ENCODE measurements at regions not wholly inside any gene's neighbourhood (a gene's known extent, or its start where the extent isn't known, plus 50 kb on each side); places are given as distances from the start of the nearest gene placed in this dataset.

DNA sequence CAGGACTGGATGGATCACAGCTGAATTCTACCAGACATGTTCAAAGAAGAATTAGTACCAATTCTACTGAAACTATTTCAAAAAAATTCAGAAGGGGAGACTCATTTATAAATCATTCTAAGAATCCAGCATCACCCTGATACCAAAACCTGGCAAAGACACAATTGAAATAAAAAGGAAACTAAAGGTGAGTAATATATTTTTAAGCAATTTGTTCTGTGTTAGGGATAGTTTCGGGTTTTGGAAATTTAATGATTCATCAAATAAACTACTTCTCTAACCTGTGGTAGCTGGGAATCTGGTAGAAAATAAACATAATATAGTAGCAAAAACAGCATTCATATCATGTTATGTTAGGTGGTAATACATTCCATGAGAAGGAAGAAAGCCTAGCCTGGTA, 662.2 kb upstream of the BOD1L1 start:
- peaks cover 13% of the 10 kb centered on the region for H3K9me3 Mint-ChIP-seq (ENCODE audit: low read depth)
- no peak overlapping the region for H3K27ac Mint-ChIP-seq (ENCODE audit: unreplicated experiment)
- peaks cover 11% of the 10 kb centered on the region for H3K27me3 Mint-ChIP-seq (ENCODE audit: low read depth)
- no peak for DNase-seq (ENCODE audit: low spot score)
- peaks cover 10% of the 10 kb centered on the region for H3K4me1 Mint-ChIP-seq (ENCODE audit: low read depth)
- H3K36me3 Mint-ChIP-seq (ENCODE audit: low read depth), result no peaks in the 10 kb centered on the region
- TF ChIP-seq, protein P1, sequence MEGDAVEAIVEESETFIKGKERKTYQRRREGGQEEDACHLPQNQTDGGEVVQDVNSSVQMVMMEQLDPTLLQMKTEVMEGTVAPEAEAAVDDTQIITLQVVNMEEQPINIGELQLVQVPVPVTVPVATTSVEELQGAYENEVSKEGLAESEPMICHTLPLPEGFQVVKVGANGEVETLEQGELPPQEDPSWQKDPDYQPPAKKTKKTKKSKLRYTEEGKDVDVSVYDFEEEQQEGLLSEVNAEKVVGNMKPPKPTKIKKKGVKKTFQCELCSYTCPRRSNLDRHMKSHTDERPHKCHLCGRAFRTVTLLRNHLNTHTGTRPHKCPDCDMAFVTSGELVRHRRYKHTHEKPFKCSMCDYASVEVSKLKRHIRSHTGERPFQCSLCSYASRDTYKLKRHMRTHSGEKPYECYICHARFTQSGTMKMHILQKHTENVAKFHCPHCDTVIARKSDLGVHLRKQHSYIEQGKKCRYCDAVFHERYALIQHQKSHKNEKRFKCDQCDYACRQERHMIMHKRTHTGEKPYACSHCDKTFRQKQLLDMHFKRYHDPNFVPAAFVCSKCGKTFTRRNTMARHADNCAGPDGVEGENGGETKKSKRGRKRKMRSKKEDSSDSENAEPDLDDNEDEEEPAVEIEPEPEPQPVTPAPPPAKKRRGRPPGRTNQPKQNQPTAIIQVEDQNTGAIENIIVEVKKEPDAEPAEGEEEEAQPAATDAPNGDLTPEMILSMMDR (IDR thresholded peaks at IDR 0.05), result no peak
- H3K4me3 Mint-ChIP-seq (ENCODE audit: unreplicated experiment), result no peak overlapping the region

- DNase-seq (ENCODE audit: low spot score), result no peak
- TF ChIP-seq, protein P1 (IDR thresholded peaks at IDR 0.05), result no peak
- peaks cover 22% of the 10 kb centered on the region for H3K27me3 Mint-ChIP-seq (ENCODE audit: low read depth)
- no peak overlapping the region for H3K4me3 Mint-ChIP-seq (ENCODE audit: unreplicated experiment)
- no peaks in the 10 kb centered on the region for H3K36me3 Mint-ChIP-seq (ENCODE audit: low read depth)
- peaks cover 1% of the 10 kb centered on the region for H3K9me3 Mint-ChIP-seq (ENCODE audit: low read depth)
- peaks cover 10% of the 10 kb centered on the region for H3K4me1 Mint-ChIP-seq (ENCODE audit: low read depth)
- no peak overlapping the region for H3K27ac Mint-ChIP-seq (ENCODE audit: unreplicated experiment)
Observed at GRCh38 chr4:14293582-14293981, 666.1 kb upstream of the BOD1L1 start.

DNA sequence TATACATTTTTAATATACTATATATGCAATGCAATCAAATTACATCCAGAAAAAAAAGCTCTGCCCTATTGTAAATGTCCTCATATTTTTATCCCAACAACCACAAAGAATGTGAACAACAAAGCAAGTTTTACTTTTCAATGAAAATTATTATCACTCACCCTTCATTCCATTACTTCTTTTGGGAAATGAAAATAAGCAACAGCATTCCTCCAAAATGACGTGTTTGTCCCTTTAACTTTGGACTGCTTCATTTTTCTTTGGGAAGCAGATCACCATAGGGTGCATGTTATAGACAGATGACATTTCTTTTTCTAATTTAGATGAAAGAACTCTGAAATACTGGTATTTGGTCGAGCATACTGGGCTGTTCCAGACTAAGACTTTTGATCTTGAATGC, 667.1 kb upstream of the BOD1L1 start:
- TF ChIP-seq, protein P1 (IDR thresholded peaks at IDR 0.05), result no peak
- peaks cover 10% of the 10 kb centered on the region for H3K4me1 Mint-ChIP-seq (ENCODE audit: low read depth)
- H3K27me3 Mint-ChIP-seq (ENCODE audit: low read depth), result peaks cover 23% of the 10 kb centered on the region
- H3K4me3 Mint-ChIP-seq (ENCODE audit: unreplicated experiment), result no peak overlapping the region
- no peaks in the 10 kb centered on the region for H3K9me3 Mint-ChIP-seq (ENCODE audit: low read depth)
- no peak for DNase-seq (ENCODE audit: low spot score)
- no peak overlapping the region for H3K27ac Mint-ChIP-seq (ENCODE audit: unreplicated experiment)
- H3K36me3 Mint-ChIP-seq (ENCODE audit: low read depth), result no peaks in the 10 kb centered on the region

DNA sequence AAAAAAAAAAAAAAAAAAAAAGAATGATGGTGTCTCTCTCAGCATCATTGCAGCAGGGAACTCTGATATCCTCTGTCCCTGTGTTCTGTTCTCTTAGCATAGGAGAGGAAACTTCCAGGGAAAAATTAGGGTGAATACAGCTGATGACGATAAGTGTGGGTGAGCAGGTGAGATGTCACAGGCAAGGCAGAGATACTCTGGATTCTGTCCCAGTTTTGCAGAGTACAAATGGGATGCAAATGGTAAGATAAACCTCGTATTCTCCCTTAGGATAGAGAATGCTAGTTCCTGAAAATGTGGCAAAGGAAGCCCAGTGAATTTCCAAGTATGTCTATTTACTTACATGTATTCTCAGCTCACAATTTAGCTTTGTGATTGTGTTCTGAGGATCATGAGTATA, 671.6 kb upstream of the BOD1L1 start:
- no peak overlapping the region for H3K27ac Mint-ChIP-seq (ENCODE audit: unreplicated experiment)
- TF ChIP-seq, protein P1 (IDR thresholded peaks at IDR 0.05), result no peak
- peaks cover 22% of the 10 kb centered on the region for H3K27me3 Mint-ChIP-seq (ENCODE audit: low read depth)
- H3K9me3 Mint-ChIP-seq (ENCODE audit: low read depth), result peaks cover 3% of the 10 kb centered on the region
- H3K4me1 Mint-ChIP-seq (ENCODE audit: low read depth), result peaks cover 5% of the 10 kb centered on the region
- no peak overlapping the region for H3K4me3 Mint-ChIP-seq (ENCODE audit: unreplicated experiment)
- no peak for DNase-seq (ENCODE audit: low spot score)
- H3K36me3 Mint-ChIP-seq (ENCODE audit: low read depth), result no peaks in the 10 kb centered on the region

DNA sequence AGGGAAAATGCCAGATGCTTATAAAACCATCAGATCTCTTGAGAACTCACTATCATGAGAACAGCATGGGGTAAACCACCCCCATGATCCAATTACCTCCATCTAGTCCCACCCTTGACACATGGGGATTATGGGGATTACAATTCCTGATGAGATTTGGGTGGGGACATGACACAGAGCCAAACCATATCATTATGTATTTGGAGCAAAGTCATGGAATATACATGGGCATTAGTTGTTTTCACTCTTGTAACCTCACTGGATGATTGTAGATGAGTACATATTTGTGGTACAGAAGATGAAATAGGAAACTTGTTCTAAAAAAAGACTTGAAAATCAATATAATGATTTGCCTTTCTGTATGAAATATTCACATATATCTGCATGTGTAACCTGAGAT, 674.5 kb upstream of the BOD1L1 start:
- Mint-ChIP-seq H3K27me3 (ENCODE audit: low read depth) (peaks cover 13% of the 10 kb centered on the region), H3K36me3 (ENCODE audit: low read depth) (no peaks in the 10 kb centered on the region), H3K4me3 (ENCODE audit: unreplicated experiment) (no peak overlapping the region), H3K27ac (ENCODE audit: unreplicated experiment) (no peak overlapping the region), H3K4me1 (ENCODE audit: low read depth) (no peaks in the 10 kb centered on the region), H3K9me3 (ENCODE audit: low read depth) (peaks cover 3% of the 10 kb centered on the region)
- no peak for DNase-seq (ENCODE audit: low spot score)
- TF ChIP-seq, protein P1 (IDR thresholded peaks at IDR 0.05), result no peak

Data from chondrocyte (in vitro differentiated cells).